8988T (cell line): ENCODE measurements at regions not wholly inside any gene's neighbourhood (a gene's known extent, or its start where the extent isn't known, plus 50 kb on each side); places are given as distances from the start of the nearest gene placed in this dataset.

Experiments used
- DNase-seq: peaks from one replicate; pipeline ENCODE4 v3.0.0; 2011

DNA sequence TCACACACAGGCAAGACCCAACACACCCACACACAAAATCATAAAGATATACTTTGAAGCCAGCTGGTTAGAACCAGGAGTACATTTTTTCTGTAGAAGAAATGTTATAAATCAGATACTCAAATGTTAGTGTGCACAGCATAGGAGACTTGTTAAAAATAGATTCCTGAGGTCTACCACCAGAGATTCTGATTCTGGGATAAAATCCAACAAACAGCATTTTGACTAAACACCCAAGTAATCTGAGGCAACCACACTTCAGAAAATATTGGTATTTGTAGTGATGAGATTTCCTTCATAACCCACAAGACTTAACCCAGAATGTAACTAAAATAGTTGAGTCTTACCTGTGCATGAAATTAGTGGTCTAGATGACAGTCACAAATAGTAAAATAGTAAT lies 301.8 kb downstream of the HNRNPD start:
- no peak for DNase-seq

- DNase-seq = no peak
Observed at GRCh38 chr4:82069883-82070638, 303.7 kb downstream of the HNRNPD start.

GRCh38 chr4:82063017-82063416 lies 310.8 kb downstream of the HNRNPD start:
- DNase-seq = no peak

DNA sequence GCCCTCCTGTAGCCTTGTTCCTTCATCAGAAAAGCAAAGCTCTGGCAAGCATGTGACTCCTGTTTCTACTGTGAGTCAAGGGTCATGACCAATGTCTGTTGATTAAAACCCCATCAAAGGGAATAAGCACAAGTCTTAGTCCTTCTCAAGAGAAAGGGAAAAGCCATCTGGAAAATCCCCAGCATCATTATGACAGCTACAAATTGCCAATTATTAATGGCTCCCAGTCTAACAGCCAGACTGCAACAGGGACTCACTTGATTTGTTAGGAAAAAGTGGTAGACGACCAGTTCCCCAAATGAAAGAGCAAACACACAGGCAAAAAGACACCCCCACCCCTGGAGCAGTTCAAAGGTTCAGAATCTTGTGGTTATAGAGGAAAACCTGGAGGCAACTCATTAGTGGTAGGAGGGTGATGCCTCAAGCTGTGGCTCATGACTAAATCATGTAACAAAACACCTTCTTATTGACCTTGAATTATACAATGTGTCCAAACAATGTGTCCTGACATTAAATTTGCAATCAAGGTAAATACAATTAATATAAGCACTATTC lies 315.7 kb downstream of the HNRNPD start:
- DNase-seq = no peak

GRCh38 chr4:82055156-82055555 lies 318.6 kb downstream of the HNRNPD start:
- no peak for DNase-seq

DNA sequence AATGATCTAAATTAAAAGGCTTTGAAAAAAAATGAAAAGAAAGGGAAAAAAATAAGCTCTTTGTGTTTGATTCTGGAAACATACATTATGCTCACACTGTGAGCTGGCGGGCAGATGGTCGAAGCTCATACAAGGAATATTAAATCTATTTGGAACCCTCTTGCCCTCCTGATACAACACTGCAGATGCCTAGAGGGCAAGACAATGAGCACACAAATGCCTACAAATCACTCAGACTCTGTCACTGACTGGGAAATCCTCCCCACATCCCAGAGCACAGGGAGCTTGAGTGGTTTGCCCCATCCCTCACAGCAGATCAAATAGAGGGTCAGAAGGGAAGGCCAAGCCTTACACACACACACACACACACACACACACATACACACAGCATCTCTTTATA lies 320.4 kb downstream of the HNRNPD start:
- no peak for DNase-seq

DNA sequence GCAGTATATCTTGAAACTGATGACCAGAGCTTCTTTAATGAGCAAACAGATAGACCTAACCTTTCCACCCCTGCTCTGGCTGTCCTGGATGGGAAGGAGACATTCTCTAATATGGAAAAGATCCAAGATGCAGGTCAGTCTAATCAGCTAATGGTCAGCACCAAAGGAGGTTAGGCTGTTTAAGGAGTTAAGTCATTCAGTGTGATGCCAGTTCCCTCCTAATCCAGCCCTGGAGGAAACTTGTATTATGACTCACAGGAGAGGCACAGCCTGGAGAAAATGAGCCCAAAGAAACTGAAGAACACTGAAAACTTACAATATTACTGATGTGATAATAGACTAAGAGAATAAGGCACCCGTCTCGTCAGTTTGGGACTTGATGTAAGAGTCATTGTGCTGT lies 323.0 kb downstream of the HNRNPD start:
- DNase-seq = no peak

GRCh38 chr4:82049294-82049693 lies 324.5 kb downstream of the HNRNPD start:
- no peak for DNase-seq

- no peak for DNase-seq
Observed at GRCh38 chr4:82047731-82048130, 326.1 kb downstream of the HNRNPD start.

DNA sequence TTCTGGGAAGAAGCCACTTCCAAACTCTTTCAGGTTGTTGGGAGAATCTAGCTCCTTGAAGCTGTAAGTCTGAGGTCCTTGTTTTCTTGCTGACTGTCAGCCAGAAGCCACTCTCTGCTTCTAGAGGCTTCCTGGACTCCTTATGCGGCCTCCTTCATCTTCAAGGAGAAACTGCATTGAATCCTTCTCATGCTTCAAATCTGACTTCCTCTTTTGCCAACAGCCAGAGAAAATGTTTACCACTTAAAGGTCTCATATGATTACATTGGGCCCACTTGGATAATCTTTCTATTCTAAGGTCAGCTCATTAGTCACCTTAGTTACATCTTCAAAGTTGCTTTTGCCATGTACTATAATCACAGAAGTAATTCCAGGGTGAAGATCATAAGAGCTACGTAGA lies 327.0 kb downstream of the HNRNPD start:
- no peak for DNase-seq

GRCh38 chr4:82045267-82045666 lies 328.5 kb downstream of the HNRNPD start:
- no peak for DNase-seq

DNA sequence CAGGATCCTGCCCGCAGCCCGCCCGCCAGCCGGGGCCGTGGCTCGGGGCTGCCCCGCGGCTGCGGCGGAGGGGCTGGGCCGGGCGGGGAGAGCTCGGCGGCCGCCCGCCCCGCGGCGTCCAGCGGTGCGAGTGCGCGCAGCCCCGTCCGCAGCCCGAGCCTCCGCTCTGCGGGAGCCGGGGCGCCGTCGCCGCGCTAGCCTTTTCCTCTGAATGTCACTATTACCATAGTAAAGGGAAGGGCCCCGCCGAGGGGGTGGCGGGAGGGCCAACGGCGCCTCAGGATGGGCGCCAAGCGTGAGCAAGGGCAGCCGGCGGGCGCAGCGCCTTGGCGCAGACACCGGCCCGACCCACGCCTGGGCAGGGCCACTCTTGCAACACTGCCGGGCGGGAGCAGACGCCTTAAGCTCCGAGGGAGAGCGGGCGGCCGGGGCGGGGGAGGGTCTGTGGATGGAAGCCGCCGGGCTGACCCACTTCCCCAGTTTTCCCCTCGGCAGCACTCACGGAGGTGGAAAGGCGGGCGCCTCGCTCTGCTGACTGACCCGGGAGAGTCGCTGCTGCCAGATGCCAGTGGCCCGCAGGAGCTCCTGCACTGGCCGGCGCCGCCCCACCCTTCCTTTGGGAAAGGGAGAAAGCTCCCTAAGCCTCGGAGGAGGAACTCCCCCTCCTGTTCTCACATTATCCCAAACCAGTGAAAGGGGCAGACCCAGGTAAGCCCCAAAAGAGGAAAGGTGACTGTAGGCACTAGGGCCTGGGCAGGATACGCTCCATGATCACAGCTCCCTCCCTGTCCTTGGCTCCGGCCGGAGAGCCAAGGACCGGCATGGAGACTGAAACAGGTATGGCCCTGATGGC lies 329.4 kb downstream of the HNRNPD start:
- peak; percentile 50 for DNase-seq

DNA sequence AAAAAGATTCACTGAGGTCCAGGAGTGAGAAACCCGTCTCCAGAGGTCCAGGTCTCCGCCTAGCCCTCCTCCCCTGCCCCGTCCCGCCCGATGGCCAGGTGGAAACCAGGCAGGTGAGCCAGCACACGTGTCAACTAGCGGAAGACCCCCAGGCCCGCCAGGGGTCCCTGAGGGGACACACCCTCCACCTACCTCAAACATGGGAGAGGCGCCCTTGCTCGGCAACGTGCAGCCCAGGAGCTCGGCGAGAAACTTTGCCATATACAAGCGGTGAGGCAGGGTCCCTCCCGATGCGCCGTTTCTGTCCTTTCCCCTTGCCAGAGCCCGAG lies 330.0 kb downstream of the HNRNPD start:
- no peak for DNase-seq

DNA sequence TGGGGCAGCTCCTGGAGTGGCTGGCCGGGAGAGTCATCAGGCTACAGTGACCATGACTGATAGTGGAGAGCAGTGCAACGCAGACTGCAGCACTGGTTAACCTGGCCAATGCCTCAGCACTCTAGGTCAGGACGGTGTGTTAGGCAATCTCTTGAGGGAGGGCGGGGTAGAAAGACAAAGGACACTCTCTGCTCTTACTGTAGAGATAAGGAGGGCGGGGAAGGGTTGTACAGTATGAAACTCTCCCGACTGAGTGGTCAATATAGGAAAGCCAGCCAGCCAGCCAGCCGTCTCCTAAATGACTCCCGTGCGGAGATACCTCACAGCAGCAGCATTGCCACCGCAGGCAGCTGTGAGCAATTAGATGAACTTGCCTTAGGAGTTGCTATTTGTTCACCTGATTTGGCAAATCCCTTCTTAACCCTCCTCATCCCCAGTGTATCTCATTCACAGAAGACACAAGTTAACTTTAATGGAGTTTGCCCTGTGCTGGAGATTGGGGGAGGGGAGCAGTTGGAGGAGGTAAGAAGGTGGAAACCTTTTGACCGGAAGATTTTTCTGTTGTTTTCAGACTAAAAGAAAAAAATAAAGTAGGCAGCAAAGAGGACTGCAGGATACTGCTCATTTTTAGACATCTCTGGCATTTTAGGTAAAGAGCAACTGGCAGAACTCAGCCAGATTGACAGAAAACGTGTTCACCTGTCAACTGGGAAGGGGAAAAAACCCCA lies 330.5 kb downstream of the HNRNPD start:
- DNase-seq = no peak

- DNase-seq = no peak
Observed at GRCh38 chr4:82042042-82042441, 331.7 kb downstream of the HNRNPD start.

- no peak for DNase-seq
Observed at GRCh38 chr4:82038936-82039335, 334.9 kb downstream of the HNRNPD start.

GRCh38 chr4:82036181-82036580 lies 337.6 kb downstream of the HNRNPD start:
- DNase-seq = no peak

- no peak for DNase-seq
Observed at GRCh38 chr4:82034878-82035277, 338.9 kb downstream of the HNRNPD start.

DNA sequence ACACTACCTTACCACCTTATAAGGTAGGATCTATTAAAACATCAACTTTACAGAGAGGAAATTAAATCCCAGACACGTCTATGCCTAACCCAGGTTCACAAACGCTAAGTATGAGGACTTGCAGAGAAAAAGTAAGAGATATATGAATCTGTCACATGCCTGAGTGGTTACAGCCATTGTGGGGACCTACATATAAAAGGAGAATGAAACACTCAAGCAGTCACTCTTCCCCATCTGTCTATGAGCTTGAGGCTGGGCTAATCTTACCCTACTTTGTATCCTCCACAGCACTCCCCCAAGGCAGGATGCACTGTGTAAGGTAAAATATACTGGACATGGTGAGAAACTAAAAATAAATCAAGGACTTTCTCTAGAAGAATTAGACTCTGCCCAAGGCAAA lies 339.9 kb downstream of the HNRNPD start:
- DNase-seq = no peak

GRCh38 chr4:82031376-82031927 lies 342.3 kb downstream of the HNRNPD start:
- no peak for DNase-seq

GRCh38 chr4:82017680-82018079 lies 356.1 kb downstream of the HNRNPD start:
- DNase-seq = no peak

- DNase-seq = no peak
Observed at GRCh38 chr4:82005158-82005557, 368.6 kb downstream of the HNRNPD start.

DNA sequence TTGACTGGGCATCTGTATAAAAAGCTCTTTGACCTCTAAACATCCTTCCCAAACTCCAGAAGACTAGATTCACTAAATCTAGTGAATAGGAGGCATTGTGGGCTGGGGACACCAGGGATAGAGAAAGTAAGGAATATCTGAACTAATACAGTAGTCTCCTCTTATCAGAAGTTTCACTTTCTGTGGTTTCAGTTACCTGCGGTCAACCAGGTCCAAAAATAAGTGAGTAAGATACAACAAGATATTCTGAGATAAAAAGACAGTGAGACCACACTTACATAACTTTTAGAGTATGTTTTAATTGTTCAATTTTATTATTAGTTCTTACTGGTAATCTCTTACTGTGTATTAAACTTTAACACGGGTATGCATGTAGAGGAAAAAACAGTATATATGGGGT lies 376.5 kb downstream of the HNRNPD start:
- no peak for DNase-seq
